ENCODE measurements at regions not wholly inside any gene's neighbourhood (a gene's known extent, or its start where the extent isn't known, plus 50 kb on each side); places are given as distances from the start of the nearest gene placed in this dataset.

- Histone ChIP-seq H2BK5ac (ENCODE audit: insufficient read length, low read length) (no peak overlapping the region), H3K14ac (ENCODE audit: insufficient read depth, low read length) (no peak overlapping the region), H4K8ac (replicated peaks; ENCODE audit: insufficient read length, low read depth, low read length) (no peak overlapping the region), H3K79me2 (ENCODE audit: insufficient read depth, low read length) (no peaks in the 10 kb centered on the region), H2BK15ac (ENCODE audit: low read depth, low read length) (no peak overlapping the region), H2AFZ (ENCODE audit: low read length) (no peak overlapping the region), H4K20me1 (ENCODE audit: control insufficient read depth, insufficient read depth, insufficient read length) (no peaks in the 10 kb centered on the region), H3K56ac (ENCODE audit: insufficient read length, low read depth, low read length) (no peak overlapping the region), H3K27ac (ENCODE audit: insufficient read length, low read depth, low read length) (no peak overlapping the region), H3K9ac (ENCODE audit: extremely low read depth, insufficient read length, low read length) (no peak overlapping the region), H3K4ac (ENCODE audit: low read depth, low read length) (no peak overlapping the region), H3K4me1 (ENCODE audit: insufficient read depth, low read length) (no peaks in the 10 kb centered on the region), H3K9me3 (ENCODE audit: control insufficient read depth, low read depth, low read length) (peaks cover 4% of the 10 kb centered on the region), H3K23ac (ENCODE audit: insufficient read length, low read depth, low read length) (no peak overlapping the region), H3K27me3 (ENCODE audit: insufficient read depth, low read length) (no peaks in the 10 kb centered on the region), H2BK20ac (ENCODE audit: low read depth, low read length, poor library complexity, severe bottlenecking) (no peak overlapping the region), H2AK5ac (ENCODE audit: insufficient read length, low read length) (no peak overlapping the region), H2BK12ac (ENCODE audit: insufficient read length, low read depth, low read length) (no peak overlapping the region), H4K91ac (ENCODE audit: insufficient read length, low read depth, low read length) (no peak overlapping the region), H4K5ac (ENCODE audit: insufficient read length, low read depth, low read length) (no peak overlapping the region), H3T11ph (ENCODE audit: low read length) (no peak overlapping the region), H3K18ac (ENCODE audit: insufficient read length, low read depth, low read length) (no peak overlapping the region), H3K23me2 (ENCODE audit: insufficient read length, low read depth, low read length, poor library complexity, severe bottlenecking) (no peaks in the 10 kb centered on the region), H3K79me1 (ENCODE audit: insufficient read depth, low read depth, low read length, poor library complexity, severe bottlenecking) (no peaks in the 10 kb centered on the region), H3K4me2 (ENCODE audit: insufficient read depth, insufficient read length, low read length) (no peak overlapping the region), H2BK120ac (ENCODE audit: low read depth, low read length, poor library complexity, severe bottlenecking) (no peak overlapping the region)
- peaks cover 22% of the 10 kb centered on the region in 2 experiments for H3K9me3 Mint-ChIP-seq
- DNase-seq = no peak
- peaks cover 4 to 28% (median 5%) of the 10 kb centered on the region in 3 experiments for H3K36me3 Mint-ChIP-seq (ENCODE audit: insufficient read depth in 1 of 3, low read depth in 3 of 3)
- no peak overlapping the region for H3K27ac Mint-ChIP-seq
- TF ChIP-seq CTCF (conservative IDR thresholded peaks at IDR 0.05) = no peak
- H3K4me1 Mint-ChIP-seq = no peaks in the 10 kb centered on the region
- WGBS (ENCODE audit: extremely low coverage, insufficient read length, low lambda C conversion rate) = no CpG with 5 or more reads among the region's 2 CpGs
- no peaks in the 10 kb centered on the region for H3K27me3 Mint-ChIP-seq (ENCODE audit: low read depth)
- H3K4me3 Mint-ChIP-seq = no peak overlapping the region
Measured at GRCh38 chr5:101440173-101440572, 537.1 kb upstream of the ST8SIA4 start.

Data from H9 (cell line).